Tibial nerve (tissue), 4 donors: ENCODE measurements at regions not wholly inside any gene's neighbourhood (a gene's known extent, or its start where the extent isn't known, plus 50 kb on each side); places are given as distances from the start of the nearest gene placed in this dataset.
"Not testable (repeated sequence)": the region's sequence is repeated elsewhere in the genome, so short reads cannot be mapped to it uniquely, and the experiment has no call there.

Experiments used
- DNase-seq, 2 donors: peaks; one replicate each; pipeline ENCODE4 v3.0.0-alpha.2; 2019; ENCODE audit warnings: low spot score in 2 of 2
- H3K27ac ChIP-seq, 4 donors: fragments of 200-600 bp; sonication (generic) in 3 of 4; one replicate each; pipeline ENCODE4 v1.5.1; 2017 to 2019; ENCODE audit warnings: mild to moderate bottlenecking in 1 of 4
- H3K27me3 ChIP-seq, 2 donors: fragments of 200-600 bp; sonication (generic) in 1 of 2; one replicate each; pipeline versions ENCODE4 v1.5.1 to v1.6.0; 2017 to 2019
- H3K36me3 ChIP-seq, 3 donors: fragments of 200-600 bp; sonication (generic); one replicate each; pipeline ENCODE4 v1.5.1; 2018 to 2019
- H3K4me1 ChIP-seq, 4 donors: fragments of 200-600 bp; sonication (generic) in 3 of 4; one replicate each; pipeline ENCODE4 v1.5.1; 2017 to 2019
- H3K4me3 ChIP-seq, 4 donors: fragments of 200-600 bp; sonication (generic) in 3 of 4; one replicate each; pipeline ENCODE4 v1.5.1; 2017 to 2019; ENCODE audit warnings: mild to moderate bottlenecking in 1 of 4, moderate library complexity in 1 of 4
- H3K9me3 ChIP-seq, 4 donors: fragments of 200-600 bp; sonication (generic) in 3 of 4; one replicate each; pipeline ENCODE4 v1.5.1; 2017 to 2019
- CTCF ChIP-seq, 5 experiments: fragments of 200-600 bp in 3 of 5; fragments of 450-650 bp in 2 of 5; sonication (generic) in 3 of 5; IDR thresholded peaks; one replicate each; pipeline ENCODE4 v1.5.1; 2016 to 2019; ENCODE audit warnings: antibody characterized with exemption in 5 of 5, mild to moderate bottlenecking in 3 of 5, moderate library complexity in 2 of 5
- EP300 ChIP-seq, 2 donors: sonication (generic); formaldehyde crosslinking; IDR thresholded peaks; one replicate each; pipeline ENCODE4 v1.6.1; 2017; ENCODE audit warnings: antibody characterized with exemption in 2 of 2, mild to moderate bottlenecking in 1 of 2
- POLR2A ChIP-seq, 2 donors: fragments of 450-650 bp; IDR thresholded peaks; one replicate each; pipeline ENCODE4 v1.6.1; 2017; ENCODE audit warnings: antibody characterized with exemption in 2 of 2, mild to moderate bottlenecking in 2 of 2, moderate library complexity in 2 of 2
- WGBS, 2 donors: methylation state at CpG; one replicate each; pipeline ENCODE4 v1.1.5; 2018; 5-methylcytosine and 5-hydroxymethylcytosine counted together

- H3K4me1 ChIP-seq, H3K27ac ChIP-seq, H3K4me3 ChIP-seq, H3K27me3 ChIP-seq, H3K9me3 ChIP-seq, H3K36me3 ChIP-seq, DNase-seq: not testable (repeated sequence)
- 47 to 51% methylated on average over 2 of the region's 2 CpGs for WGBS, 2 donors
- peak in 1 of 5 experiments; percentile 10 for TF ChIP-seq CTCF (IDR thresholded peaks at IDR 0.05)
Observed at GRCh38 chr22:22369219-22369963, 124.8 kb downstream of the VPREB1 start.

- peak in 1 of 2 donors; percentile 41 for DNase-seq
- H3K27ac ChIP-seq, result no peak overlapping the region
- peaks cover 0 to 4% (median 0%) of the 10 kb centered on the region in 4 donors for H3K4me1 ChIP-seq
- no peak for TF ChIP-seq CTCF (IDR thresholded peaks at IDR 0.05)
- no peak for TF ChIP-seq POLR2A (IDR thresholded peaks at IDR 0.05)
- TF ChIP-seq EP300 (IDR thresholded peaks at IDR 0.05), result no peak
- no peaks in the 10 kb centered on the region for H3K9me3 ChIP-seq
- peaks cover 0 to 2% of the 10 kb centered on the region in 2 donors for H3K27me3 ChIP-seq
- no peak overlapping the region for H3K4me3 ChIP-seq
- 40 to 59% methylated on average over 4 of the region's 4 CpGs for WGBS, 2 donors
- H3K36me3 ChIP-seq, result no peaks in the 10 kb centered on the region
Observed at GRCh38 chr22:22369964-22370270, 125.3 kb downstream of the VPREB1 start.

GRCh38 chr22:22371031-22371541 lies 126.5 kb downstream of the VPREB1 start:
- Histone ChIP-seq H3K4me1 (peaks cover 0 to 4% (median 0%) of the 10 kb centered on the region in 4 donors), H3K36me3 (no peaks in the 10 kb centered on the region), H3K27ac (no peak overlapping the region), H3K4me3 (no peak overlapping the region), H3K9me3 (no peaks in the 10 kb centered on the region), H3K27me3 (peaks cover 0 to 2% of the 10 kb centered on the region in 2 donors)
- TF ChIP-seq CTCF (IDR thresholded peaks at IDR 0.05), result no peak
- no peak for TF ChIP-seq EP300 (IDR thresholded peaks at IDR 0.05)
- no peak for TF ChIP-seq POLR2A (IDR thresholded peaks at IDR 0.05)
- WGBS, 2 donors, result 7% methylated on average over 2 of the region's 2 CpGs; no CpG with 5 or more reads in 1 of the 2 donors
- DNase-seq, result no peak

- H3K27me3 ChIP-seq, result peaks cover 0 to 2% of the 10 kb centered on the region in 2 donors
- H3K27ac ChIP-seq, result no peak overlapping the region
- no peak overlapping the region for H3K4me3 ChIP-seq
- H3K4me1 ChIP-seq, result peaks cover 0 to 4% (median 0%) of the 10 kb centered on the region in 4 donors
- H3K36me3 ChIP-seq, result no peaks in the 10 kb centered on the region
- 79 to 88% methylated on average over 6 of the region's 6 CpGs for WGBS, 2 donors
- DNase-seq, result no peak
- H3K9me3 ChIP-seq, result no peaks in the 10 kb centered on the region
- TF ChIP-seq EP300 (IDR thresholded peaks at IDR 0.05), result no peak
- no peak for TF ChIP-seq CTCF (IDR thresholded peaks at IDR 0.05)
- no peak for TF ChIP-seq POLR2A (IDR thresholded peaks at IDR 0.05)
Observed at GRCh38 chr22:22372086-22372485, 127.5 kb downstream of the VPREB1 start.

GRCh38 chr22:22374163-22374562 lies 129.6 kb downstream of the VPREB1 start:
- TF ChIP-seq POLR2A (IDR thresholded peaks at IDR 0.05) (no peak), CTCF (IDR thresholded peaks at IDR 0.05) (no peak)
- Histone ChIP-seq H3K27me3 (no peaks in the 10 kb centered on the region), H3K27ac (no peak overlapping the region), H3K4me1 (peaks cover 0 to 4% (median 0%) of the 10 kb centered on the region in 4 donors), H3K4me3 (no peak overlapping the region), H3K36me3 (no peaks in the 10 kb centered on the region), H3K9me3 (no peaks in the 10 kb centered on the region)
- no peak for DNase-seq
- WGBS, 2 donors, result 27 to 50% methylated on average over 2 of the region's 2 CpGs
